Astrocyte (in vitro differentiated cells and primary cell): ENCODE measurements at regions not wholly inside any gene's neighbourhood (a gene's known extent, or its start where the extent isn't known, plus 50 kb on each side); places are given as distances from the start of the nearest gene placed in this dataset.
"Not testable (repeated sequence)": the region's sequence is repeated elsewhere in the genome, so short reads cannot be mapped to it uniquely, and the experiment has no call there.

Source experiments
- EZH2 ChIP-seq: IDR thresholded peaks from 2 replicates; pipeline ENCODE4 v1.6.1; 2012; ENCODE audit warnings: mild to moderate bottlenecking, low read length, inconsistent platforms; ENCODE audit not compliant: insufficient read depth
- TF ChIP-seq, protein P1 (sequence below): IDR thresholded peaks from 2 replicates; pipeline ENCODE4 v1.5.1; 2011; ENCODE audit warnings: low read depth, mild to moderate bottlenecking, inconsistent platforms, low read length, moderate library complexity; ENCODE audit not compliant: insufficient read depth

DNA sequence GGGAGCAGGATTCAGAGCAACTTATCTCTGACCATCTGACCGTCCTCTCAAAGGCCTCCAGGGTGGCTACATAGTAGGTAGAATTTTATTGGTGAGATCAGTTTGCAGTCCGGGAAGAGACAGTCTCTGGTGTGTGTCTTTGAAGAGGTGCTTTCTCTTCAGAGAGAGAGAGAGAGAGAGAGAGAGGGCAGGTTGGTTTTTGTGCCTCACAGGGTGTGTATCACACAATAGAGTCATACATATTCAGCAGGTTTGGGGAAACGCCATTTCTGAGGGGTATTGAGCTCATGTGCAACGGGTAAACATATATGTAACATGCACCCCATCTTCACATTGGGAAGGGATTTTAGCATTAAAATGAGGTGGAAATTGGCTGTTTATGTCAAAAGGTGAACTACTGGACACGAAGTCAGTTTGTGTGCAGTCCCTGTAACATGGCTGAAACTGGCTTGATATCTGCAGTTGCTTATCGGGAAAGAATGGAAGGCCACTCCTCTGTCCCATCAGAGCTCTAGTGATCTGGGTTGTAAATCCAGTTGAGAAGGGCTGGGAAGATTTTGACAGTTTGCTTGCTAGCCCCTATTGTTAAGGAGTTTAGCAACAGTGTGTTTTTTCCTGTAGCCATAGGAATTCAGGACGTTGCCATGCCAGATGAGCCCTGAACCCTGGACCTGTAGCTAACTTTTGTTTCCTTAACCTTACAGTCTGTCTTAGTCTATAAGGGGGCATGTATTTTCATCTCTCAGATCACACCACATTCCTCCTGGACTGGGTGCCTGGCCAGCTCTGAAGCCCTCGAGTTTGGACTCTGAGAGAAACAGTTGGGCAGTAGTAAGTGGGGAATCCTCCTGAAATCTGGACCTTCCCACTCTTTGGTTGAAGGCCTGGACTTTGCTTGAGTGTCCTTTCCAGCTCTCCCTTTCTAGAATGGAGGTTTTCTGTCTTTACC, 171.6 kb upstream of the NOTCH2NLA start:
- TF ChIP-seq, protein P1, sequence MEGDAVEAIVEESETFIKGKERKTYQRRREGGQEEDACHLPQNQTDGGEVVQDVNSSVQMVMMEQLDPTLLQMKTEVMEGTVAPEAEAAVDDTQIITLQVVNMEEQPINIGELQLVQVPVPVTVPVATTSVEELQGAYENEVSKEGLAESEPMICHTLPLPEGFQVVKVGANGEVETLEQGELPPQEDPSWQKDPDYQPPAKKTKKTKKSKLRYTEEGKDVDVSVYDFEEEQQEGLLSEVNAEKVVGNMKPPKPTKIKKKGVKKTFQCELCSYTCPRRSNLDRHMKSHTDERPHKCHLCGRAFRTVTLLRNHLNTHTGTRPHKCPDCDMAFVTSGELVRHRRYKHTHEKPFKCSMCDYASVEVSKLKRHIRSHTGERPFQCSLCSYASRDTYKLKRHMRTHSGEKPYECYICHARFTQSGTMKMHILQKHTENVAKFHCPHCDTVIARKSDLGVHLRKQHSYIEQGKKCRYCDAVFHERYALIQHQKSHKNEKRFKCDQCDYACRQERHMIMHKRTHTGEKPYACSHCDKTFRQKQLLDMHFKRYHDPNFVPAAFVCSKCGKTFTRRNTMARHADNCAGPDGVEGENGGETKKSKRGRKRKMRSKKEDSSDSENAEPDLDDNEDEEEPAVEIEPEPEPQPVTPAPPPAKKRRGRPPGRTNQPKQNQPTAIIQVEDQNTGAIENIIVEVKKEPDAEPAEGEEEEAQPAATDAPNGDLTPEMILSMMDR, result not testable (repeated sequence)
- not testable (repeated sequence) for TF ChIP-seq EZH2
